HEK293 (cell line): ENCODE measurements at regions not wholly inside any gene's neighbourhood (a gene's known extent, or its start where the extent isn't known, plus 50 kb on each side); places are given as distances from the start of the nearest gene placed in this dataset.

ENCODE experiments used
- CTCF ChIA-PET: fragments of 350-600 bp; formaldehyde crosslinking; extraction: SDS; loops from one replicate; lab custom pipeline; 2021; ENCODE audit warnings: antibody characterized with exemption; lab: Yijun Ruan, JAX
- POLR2A ChIA-PET: fragments of 300-600 bp; formaldehyde crosslinking; extraction: SDS; loops from one replicate; lab custom pipeline; 2020; ENCODE audit warnings: antibody characterized with exemption, inconsistent platforms; lab: Yijun Ruan, JAX
- H3K27ac ChIP-seq: fragments of 200-500 bp; sonication (Bioruptor generic); 2 replicates; pipeline ENCODE4 v1.5.1; 2014; ENCODE audit warnings: low read depth, low read length, control low read depth, inconsistent platforms; ENCODE audit errors: extremely low read depth
- H3K36me3 ChIP-seq, 2 experiments: fragments of 200-500 bp in 1 of 2; sonication (Bioruptor generic) in 1 of 2; 1 replicate in 1 of 2; 2 replicates in 1 of 2; pipeline ENCODE4 v1.5.1; 2014 to 2017; ENCODE audit warnings: inconsistent platforms in 2 of 2, low read length in 2 of 2; ENCODE audit not compliant: control insufficient read depth in 2 of 2, insufficient read depth in 1 of 2
- H3K4me1 ChIP-seq: fragments of 200-500 bp; sonication (Bioruptor generic); 2 replicates; pipeline ENCODE4 v1.5.1; 2014; ENCODE audit warnings: mild to moderate bottlenecking, low read length, inconsistent platforms; ENCODE audit not compliant: control insufficient read depth, insufficient read depth
- H3K4me3 ChIP-seq: 2 replicates; pipeline ENCODE4 v1.5.1; 2011; ENCODE audit warnings: low read depth, mild to moderate bottlenecking, control low read depth, low read length, moderate library complexity
- H3K9me3 ChIP-seq: fragments of 200-500 bp; sonication (Bioruptor generic); 2 replicates; pipeline ENCODE4 v1.5.1; 2014; ENCODE audit warnings: low read depth, low read length, inconsistent platforms; ENCODE audit not compliant: control insufficient read depth, insufficient read depth
- FEZF1 ChIP-seq: fragments of 450-650 bp; formaldehyde crosslinking; IDR thresholded peaks from 2 replicates; pipeline ENCODE4 v1.5.1; 2016; ENCODE audit warnings: missing biosample characterization, missing genetic modification characterization
- SETDB1 ChIP-seq: IDR thresholded peaks from one replicate; pipeline ENCODE4 v1.6.1; 2017; ENCODE audit warnings: mild to moderate bottlenecking, low read length, moderate library complexity, mixed read lengths; ENCODE audit not compliant: insufficient read length
- ZEB2 ChIP-seq: fragments of 450-650 bp; formaldehyde crosslinking; IDR thresholded peaks from 2 replicates; pipeline ENCODE4 v1.5.1; 2016; ENCODE audit warnings: missing biosample characterization, missing genetic modification characterization
- ZIC2 ChIP-seq: fragments of 450-650 bp; formaldehyde crosslinking; IDR thresholded peaks from 2 replicates; pipeline ENCODE4 v1.5.1; 2016; ENCODE audit warnings: missing biosample characterization, missing genetic modification characterization
- ZNF133 ChIP-seq: fragments of 450-650 bp; formaldehyde crosslinking; IDR thresholded peaks from 2 replicates; pipeline ENCODE4 v1.5.1; 2016; ENCODE audit warnings: missing biosample characterization, missing genetic modification characterization
- ZNF155 ChIP-seq: fragments of 450-650 bp; formaldehyde crosslinking; IDR thresholded peaks from 2 replicates; pipeline ENCODE4 v1.5.1; 2016; ENCODE audit warnings: missing biosample characterization, missing genetic modification characterization
- ZNF16 ChIP-seq: fragments of 450-650 bp; formaldehyde crosslinking; IDR thresholded peaks from 2 replicates; pipeline ENCODE4 v1.5.1; 2016; ENCODE audit warnings: low read depth, missing biosample characterization, missing genetic modification characterization
- ZNF37A ChIP-seq: fragments of 450-650 bp; IDR thresholded peaks from 2 replicates; pipeline ENCODE4 v1.5.1; 2018; ENCODE audit warnings: missing biosample characterization, missing genetic modification characterization
- ZNF391 ChIP-seq: fragments of 450-650 bp; formaldehyde crosslinking; IDR thresholded peaks from 2 replicates; pipeline ENCODE4 v1.5.1; 2016; ENCODE audit warnings: low read depth, missing biosample characterization, missing genetic modification characterization, borderline replicate concordance
- ZNF404 ChIP-seq: fragments of 450-650 bp; formaldehyde crosslinking; IDR thresholded peaks from 2 replicates; pipeline ENCODE4 v1.5.1; 2017; ENCODE audit warnings: missing biosample characterization, missing genetic modification characterization
- ZNF530 ChIP-seq: fragments of 450-650 bp; formaldehyde crosslinking; IDR thresholded peaks from 2 replicates; pipeline ENCODE4 v1.5.1; 2016; ENCODE audit warnings: low read depth, missing biosample characterization, missing genetic modification characterization
- ZNF660 ChIP-seq: fragments of 450-650 bp; IDR thresholded peaks from 2 replicates; pipeline ENCODE4 v1.5.1; 2018; ENCODE audit warnings: missing biosample characterization, mild to moderate bottlenecking, missing genetic modification characterization
- ZNF664 ChIP-seq: fragments of 450-650 bp; formaldehyde crosslinking; IDR thresholded peaks from 2 replicates; pipeline ENCODE4 v1.5.1; 2016; ENCODE audit warnings: missing biosample characterization, missing genetic modification characterization
- ZNF707 ChIP-seq: fragments of 450-650 bp; formaldehyde crosslinking; IDR thresholded peaks from 2 replicates; pipeline ENCODE4 v1.5.1; 2016; ENCODE audit warnings: missing biosample characterization, missing genetic modification characterization
- ZNF792 ChIP-seq: fragments of 450-650 bp; formaldehyde crosslinking; IDR thresholded peaks from 2 replicates; pipeline ENCODE4 v1.5.1; 2016; ENCODE audit warnings: missing biosample characterization, missing genetic modification characterization
- ZSCAN23 ChIP-seq: fragments of 450-650 bp; formaldehyde crosslinking; IDR thresholded peaks from 2 replicates; pipeline ENCODE4 v1.5.1; 2016; ENCODE audit warnings: missing biosample characterization, missing genetic modification characterization
- TF ChIP-seq, protein P1 (sequence below): fragments of 450-650 bp; formaldehyde crosslinking; IDR thresholded peaks from 2 replicates; pipeline ENCODE4 v1.5.1; 2016; ENCODE audit warnings: missing biosample characterization, missing genetic modification characterization
- TF ChIP-seq, protein P2 (sequence below): fragments of 450-650 bp; formaldehyde crosslinking; IDR thresholded peaks from 2 replicates; pipeline ENCODE4 v1.5.1; 2016; ENCODE audit warnings: missing biosample characterization, missing genetic modification characterization
- TF ChIP-seq, protein P3 (sequence below): fragments of 450-650 bp; formaldehyde crosslinking; IDR thresholded peaks from 2 replicates; pipeline ENCODE4 v1.5.1; 2017; ENCODE audit warnings: missing biosample characterization, missing genetic modification characterization

DNA sequence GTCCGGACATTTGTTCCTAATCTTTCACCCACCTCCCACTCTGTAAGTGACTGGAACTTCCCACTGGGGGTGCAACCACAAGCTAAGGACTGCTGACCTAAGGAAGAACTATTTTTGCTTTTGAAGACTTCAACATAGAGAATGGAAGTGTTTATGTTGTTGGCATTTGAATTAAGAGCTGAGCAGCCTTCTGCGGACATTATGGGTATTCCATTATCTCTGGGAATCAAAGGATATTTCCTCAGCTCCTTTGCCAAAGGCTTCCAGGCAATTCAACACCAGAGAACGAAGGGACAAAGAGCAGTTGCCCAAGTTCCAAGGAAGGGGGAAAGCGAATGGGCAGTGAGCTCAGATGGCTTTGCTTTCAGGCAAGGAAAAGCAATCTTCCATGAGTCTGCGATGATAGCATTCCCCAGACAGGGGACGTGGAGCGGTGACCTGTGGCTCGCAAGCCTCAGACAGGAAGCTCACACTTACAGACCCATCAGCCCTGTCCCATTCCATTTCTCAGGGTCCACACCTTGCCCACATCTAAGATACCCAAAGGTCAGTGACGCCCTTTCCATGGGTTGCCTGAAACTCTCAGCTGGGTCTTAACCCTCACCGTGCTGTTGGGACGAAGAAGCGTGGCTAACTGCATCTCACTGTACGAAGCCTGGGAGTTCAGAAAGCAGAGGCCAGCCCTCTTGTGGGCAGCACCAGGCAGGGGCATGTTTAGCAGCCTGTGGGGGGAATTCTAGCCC is 116.8 kb downstream of the COPS8 start:
- ChIA-PET POLR2A (no interaction called here), CTCF (interaction anchor here (0.6 to 1.5 kb wide), 3 partner anchors 37 to 207 kb away, joined by 3 to 8 read pairs (median 3); no protein-coding TSS in a partner anchor)
- Histone ChIP-seq H3K4me1 (no peaks in the 10 kb centered on the region; the same call in 1 of the 2 replicates), H3K27ac (no peak overlapping the region), H3K4me3 (no peak overlapping the region), H3K9me3 (no peaks in the 10 kb centered on the region), H3K36me3 (no peaks in the 10 kb centered on the region)
- TF ChIP-seq ZNF707 (tag by site-specific recombination) (no peak), SETDB1 (peak; percentile 12)
- TF ChIP-seq, protein P1, sequence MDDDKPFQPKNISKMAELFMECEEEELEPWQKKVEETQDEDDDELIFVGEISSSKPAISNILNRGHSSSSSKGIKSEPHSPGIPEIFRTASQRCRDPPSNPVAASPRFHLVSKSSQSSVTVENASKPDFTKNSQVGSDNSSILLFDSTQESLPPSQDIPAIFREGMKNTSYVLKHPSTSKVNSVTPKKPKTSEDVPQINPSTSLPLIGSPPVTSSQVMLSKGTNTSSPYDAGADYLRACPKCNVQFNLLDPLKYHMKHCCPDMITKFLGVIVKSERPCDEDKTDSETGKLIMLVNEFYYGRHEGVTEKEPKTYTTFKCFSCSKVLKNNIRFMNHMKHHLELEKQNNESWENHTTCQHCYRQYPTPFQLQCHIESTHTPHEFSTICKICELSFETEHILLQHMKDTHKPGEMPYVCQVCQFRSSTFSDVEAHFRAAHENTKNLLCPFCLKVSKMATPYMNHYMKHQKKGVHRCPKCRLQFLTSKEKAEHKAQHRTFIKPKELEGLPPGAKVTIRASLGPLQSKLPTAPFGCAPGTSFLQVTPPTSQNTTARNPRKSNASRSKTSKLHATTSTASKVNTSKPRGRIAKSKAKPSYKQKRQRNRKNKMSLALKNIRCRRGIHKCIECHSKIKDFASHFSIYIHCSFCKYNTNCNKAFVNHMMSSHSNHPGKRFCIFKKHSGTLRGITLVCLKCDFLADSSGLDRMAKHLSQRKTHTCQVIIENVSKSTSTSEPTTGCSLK (tag by site-specific recombination), result no peak

DNA sequence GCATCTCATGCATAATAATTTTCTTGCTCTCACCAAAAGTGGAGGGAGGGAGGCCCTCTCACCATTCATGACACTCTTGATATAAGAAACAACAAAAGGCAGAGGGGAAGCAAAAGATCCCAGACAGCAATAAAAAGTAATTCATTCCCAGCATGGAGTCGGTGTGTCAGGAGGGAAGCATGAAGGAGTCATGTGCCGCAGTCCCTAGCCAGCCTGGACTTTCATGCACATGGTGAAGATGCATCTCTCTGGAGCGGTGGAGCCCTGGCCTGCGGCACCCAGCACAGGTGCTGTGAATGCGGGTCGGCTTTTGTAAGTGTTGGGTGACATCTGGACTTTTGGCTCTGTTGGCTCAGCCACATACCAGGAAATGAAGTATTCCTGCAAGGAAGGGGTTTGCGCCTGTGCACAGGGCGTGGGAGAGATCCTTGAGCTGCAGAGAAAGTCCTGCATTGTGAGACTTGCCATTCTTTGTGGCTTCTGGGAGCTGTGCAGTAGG is 119.4 kb downstream of the COPS8 start:
- TF ChIP-seq FEZF1 (tag by site-specific recombination) (peak; percentile 41; the same call in 1 of the 2 replicates), ZNF16 (tag by site-specific recombination) (no peak), ZNF133 (tag by site-specific recombination) (no peak), ZIC2 (peak; percentile 40; the same call in 1 of the 2 replicates), ZSCAN23 (no peak), ZNF37A (tag by site-specific recombination) (no peak)
- TF ChIP-seq, all 188 proteins: peak for 2
- no peaks in the 10 kb centered on the region; the same call in 1 of the 2 replicates for H3K4me1 ChIP-seq
- POLR2A ChIA-PET, result no interaction called here

DNA sequence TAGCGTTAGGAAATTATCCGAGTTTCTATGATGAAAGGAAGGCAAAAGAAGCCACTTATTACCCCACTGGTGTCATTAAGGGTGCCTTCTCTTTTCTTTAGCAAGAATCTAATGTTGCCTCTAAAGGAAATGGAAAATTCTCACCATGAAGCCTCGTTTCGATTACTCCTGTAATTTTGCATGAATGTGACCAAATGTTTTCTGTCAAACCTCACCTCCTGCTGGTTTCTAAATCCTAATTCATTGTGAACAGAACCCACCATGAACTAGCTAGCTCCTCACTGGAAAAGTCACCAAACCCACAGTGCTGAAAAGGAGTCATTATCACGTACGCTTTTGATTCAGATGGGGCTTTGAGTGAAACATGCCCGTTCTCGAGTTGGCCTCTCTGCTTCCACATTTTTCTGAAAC is 119.9 kb downstream of the COPS8 start:
- no peaks in the 10 kb centered on the region for H3K9me3 ChIP-seq
- no peak overlapping the region for H3K4me3 ChIP-seq
- no peaks in the 10 kb centered on the region; the same call in 1 of the 2 replicates for H3K4me1 ChIP-seq
- CTCF ChIA-PET, result interaction anchor here (0.8 kb wide), 1 partner anchor 8 kb away, joined by 4 read pairs; no protein-coding TSS in a partner anchor
- H3K36me3 ChIP-seq, result no peaks in the 10 kb centered on the region
- POLR2A ChIA-PET, result no interaction called here
- TF ChIP-seq, protein P2, sequence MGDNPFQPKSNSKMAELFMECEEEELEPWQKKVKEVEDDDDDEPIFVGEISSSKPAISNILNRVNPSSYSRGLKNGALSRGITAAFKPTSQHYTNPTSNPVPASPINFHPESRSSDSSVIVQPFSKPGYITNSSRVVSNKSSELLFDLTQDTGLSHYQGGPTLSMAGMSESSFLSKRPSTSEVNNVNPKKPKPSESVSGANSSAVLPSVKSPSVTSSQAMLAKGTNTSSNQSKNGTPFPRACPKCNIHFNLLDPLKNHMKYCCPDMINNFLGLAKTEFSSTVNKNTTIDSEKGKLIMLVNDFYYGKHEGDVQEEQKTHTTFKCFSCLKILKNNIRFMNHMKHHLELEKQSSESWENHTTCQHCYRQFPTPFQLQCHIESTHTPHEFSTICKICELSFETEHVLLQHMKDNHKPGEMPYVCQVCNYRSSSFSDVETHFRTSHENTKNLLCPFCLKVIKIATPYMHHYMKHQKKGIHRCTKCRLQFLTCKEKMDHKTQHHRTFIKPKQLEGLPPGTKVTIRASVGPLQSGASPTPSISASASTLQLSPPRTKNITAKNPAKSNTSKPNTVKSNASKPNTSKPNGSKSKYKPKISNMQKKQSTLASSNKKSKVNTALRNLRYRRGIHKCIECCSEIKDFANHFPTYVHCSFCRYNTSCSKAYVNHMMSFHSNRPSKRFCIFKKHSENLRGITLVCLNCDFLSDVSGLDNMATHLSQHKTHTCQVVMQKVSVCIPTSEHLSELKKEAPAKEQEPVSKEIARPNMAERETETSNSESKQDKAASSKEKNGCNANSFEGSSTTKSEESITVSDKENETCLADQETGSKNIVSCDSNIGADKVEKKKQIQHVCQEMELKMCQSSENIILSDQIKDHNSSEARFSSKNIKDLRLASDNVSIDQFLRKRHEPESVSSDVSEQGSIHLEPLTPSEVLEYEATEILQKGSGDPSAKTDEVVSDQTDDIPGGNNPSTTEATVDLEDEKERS (tag by site-specific recombination), result no peak
- no peak for TF ChIP-seq ZNF391
- no peak for TF ChIP-seq ZNF155
- no peak overlapping the region for H3K27ac ChIP-seq

More for the DNA sequence above, 119.4 kb downstream of the COPS8 start:
- Histone ChIP-seq H3K9me3 (no peaks in the 10 kb centered on the region), H3K36me3 (no peaks in the 10 kb centered on the region), H3K4me3 (no peak overlapping the region), H3K27ac (no peak overlapping the region)
- CTCF ChIA-PET, result interaction anchor here (0.8 kb wide), 1 partner anchor 8 kb away, joined by 4 read pairs; no protein-coding TSS in a partner anchor

DNA sequence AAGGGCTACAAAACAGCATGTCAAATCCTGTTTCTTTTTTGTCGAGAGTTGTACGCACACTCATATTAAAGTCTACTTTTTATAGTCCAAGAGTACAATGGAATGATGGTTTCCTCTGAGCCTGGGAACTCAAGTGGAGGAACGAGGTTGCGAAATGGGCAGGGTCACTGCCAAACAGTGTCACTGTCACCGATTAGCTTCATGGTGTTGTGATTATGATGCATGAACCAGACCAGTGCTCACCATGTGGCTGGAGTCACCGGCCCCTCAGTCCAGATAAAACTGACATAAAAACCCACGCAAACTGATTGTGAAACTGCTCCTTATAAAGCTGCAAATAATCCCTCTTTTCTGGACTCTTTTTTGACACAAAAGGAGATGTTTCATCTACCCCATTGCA is 122.0 kb downstream of the COPS8 start:
- Histone ChIP-seq H3K4me3 (no peak overlapping the region), H3K9me3 (no peaks in the 10 kb centered on the region), H3K27ac (no peak overlapping the region), H3K36me3 (no peaks in the 10 kb centered on the region), H3K4me1 (no peaks in the 10 kb centered on the region)
- ChIA-PET POLR2A (no interaction called here), CTCF (no interaction called here)
- TF ChIP-seq ZNF664 (tag by site-specific recombination), result no peak
- TF ChIP-seq ZNF530 (tag by site-specific recombination), result no peak
- no peak for TF ChIP-seq ZNF792 (tag by site-specific recombination)
- TF ChIP-seq, protein P3, sequence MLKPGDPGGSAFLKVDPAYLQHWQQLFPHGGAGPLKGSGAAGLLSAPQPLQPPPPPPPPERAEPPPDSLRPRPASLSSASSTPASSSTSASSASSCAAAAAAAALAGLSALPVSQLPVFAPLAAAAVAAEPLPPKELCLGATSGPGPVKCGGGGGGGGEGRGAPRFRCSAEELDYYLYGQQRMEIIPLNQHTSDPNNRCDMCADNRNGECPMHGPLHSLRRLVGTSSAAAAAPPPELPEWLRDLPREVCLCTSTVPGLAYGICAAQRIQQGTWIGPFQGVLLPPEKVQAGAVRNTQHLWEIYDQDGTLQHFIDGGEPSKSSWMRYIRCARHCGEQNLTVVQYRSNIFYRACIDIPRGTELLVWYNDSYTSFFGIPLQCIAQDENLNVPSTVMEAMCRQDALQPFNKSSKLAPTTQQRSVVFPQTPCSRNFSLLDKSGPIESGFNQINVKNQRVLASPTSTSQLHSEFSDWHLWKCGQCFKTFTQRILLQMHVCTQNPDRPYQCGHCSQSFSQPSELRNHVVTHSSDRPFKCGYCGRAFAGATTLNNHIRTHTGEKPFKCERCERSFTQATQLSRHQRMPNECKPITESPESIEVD (tag by site-specific recombination), result no peak
- no peak for TF ChIP-seq ZEB2 (tag by site-specific recombination)
- no peak for TF ChIP-seq ZNF404 (tag by site-specific recombination)
- TF ChIP-seq ZNF660 (tag by site-specific recombination), result no peak
